Caco-2 (cell line): ENCODE measurements at regions not wholly inside any gene's neighbourhood (a gene's known extent, or its start where the extent isn't known, plus 50 kb on each side); places are given as distances from the start of the nearest gene placed in this dataset.

Experiments
- BruUV-seq: library from RNA; stranded (reverse); fragments of 400-500 nt; replicated peaks from 2 replicates; lab custom pipeline; 2021; lab: Mats Ljungman, UMichigan
- CTCF ChIA-PET: fragments of 300-600 bp; sonication (Branson Sonifier 250); formaldehyde crosslinking; loops from one replicate; lab custom pipeline; 2022; ENCODE audit warnings: antibody characterized with exemption; lab: Charles Lee
- POLR2A ChIA-PET: fragments of 300-600 bp; sonication (Branson Sonifier 250); formaldehyde crosslinking; loops from one replicate; lab custom pipeline; 2022; ENCODE audit warnings: antibody characterized with exemption; lab: Charles Lee
- DNase-seq, 2 experiments: peaks; one replicate each; pipeline versions ENCODE4 v3.0.0 to v3.0.0-alpha.2; 2020 to 2022
- H3K27me3 ChIP-seq: replicated peaks from 2 replicates; pipeline ENCODE4 v1.6.0; 2011; ENCODE audit warnings: low read length; ENCODE audit not compliant: control insufficient read depth, insufficient read depth
- H3K36me3 ChIP-seq: 2 replicates; pipeline ENCODE4 v1.5.1; 2011; ENCODE audit warnings: low read length; ENCODE audit not compliant: control insufficient read depth, insufficient read depth
- H3K4me1 ChIP-seq: fragments of 250-450 bp; sonication (Bioruptor Pico); 2 replicates; pipeline ENCODE4 v1.5.1; 2020; ENCODE audit warnings: mild to moderate bottlenecking
- H3K4me3 ChIP-seq: 2 replicates; pipeline ENCODE4 v1.5.1; 2011; ENCODE audit warnings: low read depth, mild to moderate bottlenecking, control low read depth, low read length
- H3K9me3 ChIP-seq: fragments of 250-450 bp; sonication (Bioruptor Pico); 2 replicates; pipeline ENCODE4 v1.5.1; 2020; ENCODE audit warnings: mild to moderate bottlenecking, moderate library complexity
- H3K27ac Mint-ChIP-seq: one replicate; pipeline ENCODE4 v1.8.0; 2022; ENCODE audit warnings: mixed read lengths; ENCODE audit not compliant: unreplicated experiment
- H3K27me3 Mint-ChIP-seq: one replicate; pipeline ENCODE4 v1.8.0; 2022; ENCODE audit warnings: mixed read lengths; ENCODE audit not compliant: insufficient read depth, unreplicated experiment
- H3K36me3 Mint-ChIP-seq: one replicate; pipeline ENCODE4 v1.8.0; 2022; ENCODE audit warnings: mild to moderate bottlenecking, mixed read lengths; ENCODE audit not compliant: insufficient read depth, unreplicated experiment
- H3K4me1 Mint-ChIP-seq: one replicate; pipeline ENCODE4 v1.8.0; 2022; ENCODE audit warnings: low read depth, mixed read lengths; ENCODE audit not compliant: unreplicated experiment
- H3K4me3 Mint-ChIP-seq: one replicate; pipeline ENCODE4 v1.8.0; 2022; ENCODE audit warnings: mild to moderate bottlenecking, moderate library complexity, mixed read lengths; ENCODE audit not compliant: unreplicated experiment
- H3K9me3 Mint-ChIP-seq: one replicate; pipeline ENCODE4 v1.8.0; 2022; ENCODE audit warnings: mixed read lengths; ENCODE audit not compliant: unreplicated experiment
- CTCF ChIP-seq, 2 experiments: fragments of 200-600 bp in 1 of 2; IDR thresholded peaks; 1 replicate in 1 of 2; 2 replicates in 1 of 2; pipeline versions ENCODE4 v1.5.1 to v1.8.0; 2011 to 2022; ENCODE audit warnings: antibody characterized with exemption in 1 of 2, control low read depth in 1 of 2, inconsistent platforms in 1 of 2, low read depth in 1 of 2, low read length in 1 of 2, mild to moderate bottlenecking in 1 of 2, moderate library complexity in 1 of 2; ENCODE audit not compliant: insufficient read depth in 1 of 2, severe bottlenecking in 1 of 2, unreplicated experiment in 1 of 2
- intact Hi-C: fragments of 100-400 bp; cut with micrococcal nuclease; formaldehyde crosslinking; loops from one replicate; pipeline ENCODE4 v1.10.0; 2022; ENCODE audit not compliant: unreplicated experiment

- H3K9me3 Mint-ChIP-seq: no peaks in the 10 kb centered on the region
- Histone ChIP-seq H3K4me1 (no peaks in the 10 kb centered on the region), H3K9me3 (no peaks in the 10 kb centered on the region), H3K27me3 (no peaks in the 10 kb centered on the region), H3K36me3 (no peaks in the 10 kb centered on the region), H3K4me3 (no peak overlapping the region)
- ChIA-PET CTCF (no interaction called here), POLR2A (no interaction called here)
- H3K4me3 Mint-ChIP-seq: no peak overlapping the region
- H3K27me3 Mint-ChIP-seq: no peaks in the 10 kb centered on the region
- no peak overlapping the region for H3K27ac Mint-ChIP-seq
- no peaks in the 10 kb centered on the region for H3K4me1 Mint-ChIP-seq
- TF ChIP-seq CTCF (IDR thresholded peaks at IDR 0.05; ENCODE audit: insufficient read depth in 1 of 2, low read depth in 1 of 2, low read length in 1 of 2, severe bottlenecking in 1 of 2, unreplicated experiment in 1 of 2): no peak
- no peak for DNase-seq
- no peaks in the 10 kb centered on the region for H3K36me3 Mint-ChIP-seq
- no TSS peak for BruUV-seq
- intact Hi-C loops: no loop called here
Measured at GRCh38 chr4:27397886-27398285, 537.2 kb downstream of the STIM2 start.

GRCh38 chr4:27398631-27399310, 538.1 kb downstream of the STIM2 start:
- Mint-ChIP-seq H3K27ac (no peak overlapping the region), H3K36me3 (no peaks in the 10 kb centered on the region), H3K4me3 (no peak overlapping the region), H3K9me3 (no peaks in the 10 kb centered on the region), H3K27me3 (no peaks in the 10 kb centered on the region), H3K4me1 (no peaks in the 10 kb centered on the region)
- no peaks in the 10 kb centered on the region for H3K27me3 ChIP-seq
- H3K4me1 ChIP-seq: no peaks in the 10 kb centered on the region
- POLR2A ChIA-PET: no interaction called here
- H3K36me3 ChIP-seq: no peaks in the 10 kb centered on the region
- BruUV-seq: no TSS peak
- CTCF ChIA-PET: no interaction called here
- no peak for TF ChIP-seq CTCF (IDR thresholded peaks at IDR 0.05; ENCODE audit: insufficient read depth in 1 of 2, low read depth in 1 of 2, low read length in 1 of 2, severe bottlenecking in 1 of 2, unreplicated experiment in 1 of 2)
- no peak for DNase-seq
- H3K9me3 ChIP-seq: no peaks in the 10 kb centered on the region
- H3K4me3 ChIP-seq: no peak overlapping the region
- intact Hi-C loops: no loop called here

GRCh38 chr4:27407616-27408015, 547.0 kb downstream of the STIM2 start:
- DNase-seq: no peak
- Mint-ChIP-seq H3K9me3 (peaks cover 15% of the 10 kb centered on the region), H3K36me3 (no peaks in the 10 kb centered on the region), H3K4me1 (no peaks in the 10 kb centered on the region), H3K27me3 (no peaks in the 10 kb centered on the region), H3K27ac (no peak overlapping the region), H3K4me3 (no peak overlapping the region)
- no peak overlapping the region for H3K4me3 ChIP-seq
- ChIA-PET POLR2A (no interaction called here), CTCF (no interaction called here)
- H3K9me3 ChIP-seq: no peaks in the 10 kb centered on the region
- H3K27me3 ChIP-seq: no peaks in the 10 kb centered on the region
- intact Hi-C loops: no loop called here
- no peak for TF ChIP-seq CTCF (IDR thresholded peaks at IDR 0.05; ENCODE audit: insufficient read depth in 1 of 2, low read depth in 1 of 2, low read length in 1 of 2, severe bottlenecking in 1 of 2, unreplicated experiment in 1 of 2)
- no TSS peak for BruUV-seq
- H3K4me1 ChIP-seq: no peaks in the 10 kb centered on the region
- no peaks in the 10 kb centered on the region for H3K36me3 ChIP-seq
